ENCODE measurements at regions not wholly inside any gene's neighbourhood (a gene's known extent, or its start where the extent isn't known, plus 50 kb on each side); places are given as distances from the start of the nearest gene placed in this dataset.

DNA sequence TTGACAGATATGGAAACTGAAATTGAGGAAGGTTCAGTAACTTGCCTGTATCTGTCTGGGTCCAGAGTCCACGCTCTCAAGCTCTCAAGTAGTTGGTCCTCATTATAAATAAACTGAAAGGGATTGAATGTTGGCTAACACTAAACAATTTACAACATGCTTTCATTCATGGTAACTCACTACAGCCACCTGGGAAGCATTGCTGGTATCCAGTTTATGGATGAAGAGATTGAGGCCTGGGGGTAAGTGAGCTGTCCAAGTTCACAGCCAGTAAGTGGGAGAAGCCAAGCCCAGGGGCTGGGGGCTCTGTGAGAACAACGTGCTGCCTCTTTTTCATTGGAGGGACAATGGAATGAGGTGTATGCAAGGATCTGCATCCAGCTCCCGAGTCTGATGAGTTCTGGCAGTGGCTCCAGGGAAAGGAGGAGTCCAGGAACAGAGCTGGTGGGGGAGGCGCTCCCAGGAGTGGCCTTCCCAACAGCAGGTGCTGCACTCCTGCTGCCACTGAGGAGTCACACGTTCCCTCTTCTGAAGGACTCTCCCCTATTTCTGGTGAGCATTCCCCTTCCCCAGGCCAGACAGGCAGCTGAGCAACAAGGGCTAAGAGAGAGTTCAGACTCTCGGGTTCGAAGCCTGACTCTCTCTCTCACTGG lies 175.8 kb downstream of the CSNK2A3 start:
- Histone ChIP-seq H3K27me3 (ENCODE audit: low read depth) (peaks cover 6% of the 10 kb centered on the region), H3K4me1 (peaks cover 7% of the 10 kb centered on the region), H3K27ac (replicated peaks) (no peak overlapping the region), H3K4me3 (no peak overlapping the region), H3K9me3 (replicated peaks) (no peaks in the 10 kb centered on the region), H3K36me3 (no peaks in the 10 kb centered on the region)
- intact Hi-C loops (cut with micrococcal nuclease) = no loop called here
- no peak for DNase-seq
- TF ChIP-seq, protein P1, sequence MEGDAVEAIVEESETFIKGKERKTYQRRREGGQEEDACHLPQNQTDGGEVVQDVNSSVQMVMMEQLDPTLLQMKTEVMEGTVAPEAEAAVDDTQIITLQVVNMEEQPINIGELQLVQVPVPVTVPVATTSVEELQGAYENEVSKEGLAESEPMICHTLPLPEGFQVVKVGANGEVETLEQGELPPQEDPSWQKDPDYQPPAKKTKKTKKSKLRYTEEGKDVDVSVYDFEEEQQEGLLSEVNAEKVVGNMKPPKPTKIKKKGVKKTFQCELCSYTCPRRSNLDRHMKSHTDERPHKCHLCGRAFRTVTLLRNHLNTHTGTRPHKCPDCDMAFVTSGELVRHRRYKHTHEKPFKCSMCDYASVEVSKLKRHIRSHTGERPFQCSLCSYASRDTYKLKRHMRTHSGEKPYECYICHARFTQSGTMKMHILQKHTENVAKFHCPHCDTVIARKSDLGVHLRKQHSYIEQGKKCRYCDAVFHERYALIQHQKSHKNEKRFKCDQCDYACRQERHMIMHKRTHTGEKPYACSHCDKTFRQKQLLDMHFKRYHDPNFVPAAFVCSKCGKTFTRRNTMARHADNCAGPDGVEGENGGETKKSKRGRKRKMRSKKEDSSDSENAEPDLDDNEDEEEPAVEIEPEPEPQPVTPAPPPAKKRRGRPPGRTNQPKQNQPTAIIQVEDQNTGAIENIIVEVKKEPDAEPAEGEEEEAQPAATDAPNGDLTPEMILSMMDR (IDR thresholded peaks at IDR 0.05; ENCODE audit: borderline replicate concordance) = no peak

DNA sequence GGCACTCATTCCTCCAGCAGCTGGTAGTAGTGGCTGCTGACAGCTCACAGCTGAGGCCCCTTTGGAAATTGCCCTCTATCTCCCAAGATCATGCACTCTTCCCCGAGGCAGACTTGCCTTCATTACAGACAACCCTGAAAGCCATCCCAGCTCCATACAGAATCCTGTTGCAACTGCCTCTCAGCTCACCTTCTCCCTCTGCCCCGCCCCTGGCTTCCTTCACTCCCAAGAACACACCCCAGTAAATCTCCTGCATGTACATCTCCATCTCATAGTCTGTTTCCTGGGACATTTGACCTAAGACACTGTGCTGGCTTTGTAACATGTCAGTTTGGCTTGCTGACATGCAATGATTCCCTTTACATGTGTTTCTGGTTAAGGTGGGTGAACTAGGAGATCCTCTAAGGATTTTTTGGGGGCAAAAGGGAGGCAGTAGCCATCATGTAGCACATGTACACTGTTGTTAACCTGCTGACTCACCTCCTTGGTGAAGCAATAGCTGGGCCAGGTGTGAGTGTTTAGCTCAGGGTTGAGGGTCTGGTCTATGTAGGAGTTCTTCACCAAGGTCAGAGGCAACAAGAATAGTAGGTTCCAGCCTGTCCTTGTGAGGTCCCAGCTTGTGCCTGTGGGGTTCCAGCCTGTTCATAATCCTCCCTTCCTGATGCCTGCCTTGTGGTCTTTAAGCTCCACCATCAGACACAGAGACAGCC lies 179.6 kb downstream of the CSNK2A3 start:
- no peaks in the 10 kb centered on the region for H3K27me3 ChIP-seq (ENCODE audit: low read depth)
- H3K27ac ChIP-seq (replicated peaks) = no peak overlapping the region
- TF ChIP-seq, protein P1 (IDR thresholded peaks at IDR 0.05; ENCODE audit: borderline replicate concordance) = no peak
- no peaks in the 10 kb centered on the region for H3K36me3 ChIP-seq
- H3K4me1 ChIP-seq = peaks cover 19% of the 10 kb centered on the region
- intact Hi-C loops (cut with micrococcal nuclease) = no loop called here
- no peaks in the 10 kb centered on the region for H3K9me3 ChIP-seq (replicated peaks)
- H3K4me3 ChIP-seq = no peak overlapping the region
- DNase-seq = no peak

DNA sequence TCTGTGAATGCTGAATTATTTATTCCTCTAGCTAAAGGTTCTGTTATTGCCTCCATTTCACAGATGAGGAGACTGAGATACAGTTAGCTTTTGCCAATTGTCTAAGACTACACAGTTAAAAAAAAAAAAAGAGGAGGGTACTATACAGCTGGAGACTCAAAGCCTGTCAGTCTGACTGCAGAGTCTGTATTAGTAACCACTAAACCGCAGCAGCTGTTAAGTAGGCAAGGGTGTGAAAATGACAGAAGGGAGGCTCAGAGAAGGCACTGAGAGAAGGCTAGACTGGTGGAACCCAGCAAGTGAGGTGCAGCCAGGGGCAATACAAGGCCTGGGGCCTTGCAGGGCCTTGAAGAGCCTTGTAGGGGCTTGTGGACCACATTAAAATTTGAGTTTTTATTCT lies 181.2 kb downstream of the CSNK2A3 start:
- Histone ChIP-seq H3K4me1 (peaks cover 19% of the 10 kb centered on the region), H3K27ac (replicated peaks) (no peak overlapping the region)
- TF ChIP-seq, protein P1 (IDR thresholded peaks at IDR 0.05; ENCODE audit: borderline replicate concordance) = no peak

DNA sequence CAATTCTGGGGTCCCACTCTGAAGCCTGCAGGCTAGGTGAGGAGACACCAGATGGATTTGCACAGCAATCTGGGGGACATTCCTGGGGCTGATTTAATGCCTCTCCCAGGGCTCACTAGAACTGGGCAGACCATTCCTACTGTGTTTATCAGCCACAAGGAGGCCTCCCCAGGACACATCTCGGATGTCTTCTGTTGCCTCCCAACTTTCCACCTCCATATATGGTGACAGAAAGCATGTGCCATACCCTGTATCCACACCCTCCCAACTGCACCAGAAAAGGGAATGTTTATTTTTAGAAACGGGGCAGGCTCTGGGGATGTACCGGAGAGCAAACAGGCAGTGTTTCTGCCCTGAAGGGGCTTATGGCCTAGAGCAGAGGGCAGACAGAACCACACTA lies 181.8 kb downstream of the CSNK2A3 start:
- H3K9me3 ChIP-seq (replicated peaks) = no peaks in the 10 kb centered on the region
- TF ChIP-seq, protein P1 (IDR thresholded peaks at IDR 0.05; ENCODE audit: borderline replicate concordance) = no peak
- no peak for DNase-seq
- peaks cover 19% of the 10 kb centered on the region for H3K4me1 ChIP-seq
- H3K36me3 ChIP-seq = no peaks in the 10 kb centered on the region
- intact Hi-C loops (cut with micrococcal nuclease) = no loop called here
- H3K27ac ChIP-seq (replicated peaks) = no peak overlapping the region
- no peaks in the 10 kb centered on the region for H3K27me3 ChIP-seq (ENCODE audit: low read depth)
- H3K4me3 ChIP-seq = no peak overlapping the region

More for the DNA sequence above, 181.2 kb downstream of the CSNK2A3 start:
- Histone ChIP-seq H3K27me3 (ENCODE audit: low read depth) (no peaks in the 10 kb centered on the region), H3K4me3 (no peak overlapping the region), H3K9me3 (replicated peaks) (no peaks in the 10 kb centered on the region), H3K36me3 (no peaks in the 10 kb centered on the region)
- no peak for DNase-seq
- intact Hi-C loops (cut with micrococcal nuclease) = no loop called here

DNA sequence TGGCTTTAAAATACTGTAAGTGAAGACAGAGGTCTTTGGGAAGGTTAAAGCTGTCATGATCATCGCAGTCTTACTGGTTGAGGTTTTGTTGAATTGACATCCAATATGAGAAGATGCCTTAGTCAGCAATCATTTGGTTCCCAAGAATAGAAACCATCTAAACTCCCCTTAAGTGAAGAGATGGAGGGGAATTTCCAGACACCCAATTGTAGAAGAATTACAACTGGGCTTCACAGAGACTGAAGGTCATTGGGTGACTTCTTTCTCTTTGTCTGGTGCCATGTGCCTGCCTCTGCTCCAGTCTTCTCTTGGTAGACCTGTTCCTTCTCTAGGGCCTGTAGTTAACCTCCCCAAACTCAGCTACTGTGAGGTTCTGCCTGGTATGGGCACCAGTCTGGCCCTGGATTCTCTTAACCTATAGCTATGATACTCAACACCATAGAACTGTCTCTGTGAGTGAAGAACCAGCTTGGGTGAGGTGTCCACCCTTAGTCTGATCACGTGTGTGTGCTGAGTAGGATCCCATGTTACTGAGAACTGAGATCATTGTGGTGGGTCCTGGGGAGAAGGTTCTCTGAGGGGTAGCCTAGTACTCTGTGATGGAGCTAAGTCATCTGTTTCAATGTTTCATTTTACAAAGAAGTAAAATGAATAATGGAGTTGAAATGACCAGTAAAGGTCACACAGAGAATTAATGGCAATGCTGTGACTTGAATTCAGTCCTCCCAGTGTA lies 182.5 kb downstream of the CSNK2A3 start:
- Histone ChIP-seq H3K4me1 (peaks cover 19% of the 10 kb centered on the region), H3K27ac (replicated peaks) (no peak overlapping the region), H3K36me3 (no peaks in the 10 kb centered on the region), H3K9me3 (replicated peaks) (no peaks in the 10 kb centered on the region), H3K27me3 (ENCODE audit: low read depth) (no peaks in the 10 kb centered on the region), H3K4me3 (no peak overlapping the region)
- no peak for DNase-seq
- TF ChIP-seq, protein P1 (IDR thresholded peaks at IDR 0.05; ENCODE audit: borderline replicate concordance) = no peak
- intact Hi-C loops (cut with micrococcal nuclease) = no loop called here
